ENCODE measurements at regions not wholly inside any gene's neighbourhood (a gene's known extent, or its start where the extent isn't known, plus 50 kb on each side); places are given as distances from the start of the nearest gene placed in this dataset.
"Not testable (repeated sequence)": the region's sequence is repeated elsewhere in the genome, so short reads cannot be mapped to it uniquely, and the experiment has no call there.

GRCh38 chr10:62498271-62498670, 124.1 kb downstream of the ZNF365 start:
- no peak for DNase-seq (ENCODE audit: low spot score)

DNA sequence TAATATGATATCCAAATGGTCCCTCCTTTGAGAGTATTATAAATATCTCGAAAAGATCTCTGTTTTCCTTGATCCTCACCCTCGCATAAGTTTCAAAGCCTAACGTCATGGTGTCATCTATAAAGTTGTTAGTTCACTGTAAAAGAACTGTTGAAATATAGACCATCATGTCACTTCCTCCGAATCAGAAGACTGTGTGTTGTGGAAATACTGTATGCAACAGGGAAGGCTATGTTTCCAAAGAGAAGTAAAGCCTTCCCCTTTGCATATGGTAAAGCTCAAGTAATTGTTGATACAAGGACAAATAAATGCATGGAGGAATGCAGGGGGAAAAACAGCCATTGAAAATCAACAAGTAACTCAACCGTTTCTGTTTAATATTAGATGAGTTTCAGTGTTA, 125.9 kb downstream of the ZNF365 start:
- not testable (repeated sequence) for DNase-seq (ENCODE audit: low spot score)

GRCh38 chr10:62501547-62501946, 127.4 kb downstream of the ZNF365 start:
- no peak for DNase-seq (ENCODE audit: low spot score)

DNA sequence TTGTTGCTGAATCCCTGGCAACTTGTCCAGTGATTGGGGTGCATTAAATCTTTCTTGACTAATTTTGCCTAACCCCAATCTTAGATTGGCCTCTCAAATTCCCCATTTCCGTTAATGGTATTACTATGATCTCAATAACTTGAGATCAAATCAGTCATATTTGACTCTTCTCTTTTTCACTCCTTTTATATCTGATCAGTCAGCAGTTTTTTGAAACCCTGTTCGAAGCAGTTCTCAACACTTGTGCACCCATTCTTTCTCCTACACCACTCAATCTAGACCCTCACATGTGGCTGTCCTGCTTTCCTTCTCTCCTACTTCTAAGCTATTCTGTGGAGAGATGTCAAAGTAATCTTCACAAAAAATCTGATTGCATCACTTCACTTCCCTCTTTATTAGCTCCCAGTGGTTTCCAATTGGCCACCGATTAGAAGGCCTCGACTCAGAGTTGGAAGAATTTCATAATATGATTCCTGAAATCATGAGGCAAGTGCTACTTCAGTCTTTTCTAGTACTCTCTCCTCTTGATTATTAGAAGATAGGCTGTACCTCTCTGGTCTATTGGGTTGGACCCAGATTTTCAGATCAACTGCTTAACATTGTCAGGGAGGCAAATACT, 128.9 kb downstream of the ZNF365 start:
- DNase-seq (ENCODE audit: low spot score): no peak

DNA sequence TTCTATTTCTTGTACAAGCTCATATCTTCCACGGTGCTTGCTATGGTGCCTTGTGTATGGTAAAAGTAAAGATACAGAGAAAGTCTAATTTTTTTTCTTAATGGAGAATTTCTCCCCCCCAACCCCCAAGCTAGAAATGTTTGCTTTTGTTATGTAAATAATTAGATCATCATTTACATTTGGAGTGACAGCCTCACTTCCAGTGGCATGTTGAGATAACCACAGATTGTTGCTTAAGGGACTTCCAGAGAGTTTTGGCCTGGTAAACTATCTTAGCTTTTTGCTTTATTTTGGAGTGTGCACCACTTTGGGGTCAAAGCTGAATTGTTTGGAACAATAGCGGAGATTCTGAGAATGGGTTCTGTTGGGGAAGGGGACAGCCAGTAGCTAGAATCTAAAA, 129.7 kb downstream of the ZNF365 start:
- DNase-seq (ENCODE audit: low spot score): no peak

- DNase-seq (ENCODE audit: low spot score): no peak
Observed at GRCh38 chr10:62506371-62506770, 132.2 kb downstream of the ZNF365 start.

GRCh38 chr10:62511238-62511637, 137.1 kb downstream of the ZNF365 start:
- no peak for DNase-seq (ENCODE audit: low spot score)

GRCh38 chr10:62511656-62512055, 137.5 kb downstream of the ZNF365 start:
- no peak for DNase-seq (ENCODE audit: low spot score)

DNA sequence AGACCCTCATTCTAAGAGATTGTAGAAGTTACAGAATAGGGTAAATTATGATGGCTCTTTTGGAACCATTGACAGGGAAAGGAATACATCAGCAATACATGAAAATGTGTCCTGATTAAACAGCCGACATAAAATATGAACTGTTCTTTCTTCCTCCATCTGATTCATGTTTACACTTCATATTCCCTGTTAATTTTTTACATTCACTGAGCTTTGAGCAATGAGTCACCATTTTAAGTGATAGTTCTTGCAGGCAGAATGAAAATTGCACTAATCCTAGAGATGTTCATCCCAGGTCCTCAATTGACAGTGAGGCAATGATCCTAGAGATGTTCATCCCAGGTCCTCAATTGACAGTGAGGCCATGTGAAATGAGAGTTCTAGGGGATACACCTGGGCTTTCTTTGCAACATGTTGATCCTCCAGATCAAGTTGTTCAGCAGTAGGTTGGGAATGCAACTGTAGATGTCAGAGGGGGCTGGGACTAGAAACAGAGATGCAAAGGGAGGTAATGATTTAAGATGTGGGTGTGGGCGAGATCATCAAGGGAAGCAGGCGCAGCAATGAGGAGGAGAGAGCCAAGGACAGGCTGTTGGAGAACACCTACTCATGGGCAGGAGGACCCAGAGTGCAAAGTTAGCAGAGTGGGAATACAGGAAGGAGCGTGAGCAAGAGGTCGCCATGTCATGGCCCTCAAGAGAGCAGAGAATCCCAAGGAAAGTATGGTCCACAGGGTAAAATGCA, 138.7 kb downstream of the ZNF365 start:
- DNase-seq (ENCODE audit: low spot score): no peak

- DNase-seq (ENCODE audit: low spot score): no peak
Observed at GRCh38 chr10:62514079-62514693, 140.0 kb downstream of the ZNF365 start.

- no peak for DNase-seq (ENCODE audit: low spot score)
Observed at GRCh38 chr10:62517252-62517651, 143.1 kb downstream of the ZNF365 start.

- no peak for DNase-seq (ENCODE audit: low spot score)
Observed at GRCh38 chr10:62527019-62527827, 153.1 kb downstream of the ZNF365 start.

GRCh38 chr10:62528441-62528840, 154.3 kb downstream of the ZNF365 start:
- no peak for DNase-seq (ENCODE audit: low spot score)

- DNase-seq (ENCODE audit: low spot score): no peak
Observed at GRCh38 chr10:62529396-62529795, 155.2 kb downstream of the ZNF365 start.

- no peak for DNase-seq (ENCODE audit: low spot score)
Observed at GRCh38 chr10:62534031-62534430, 159.9 kb downstream of the ZNF365 start.

DNA sequence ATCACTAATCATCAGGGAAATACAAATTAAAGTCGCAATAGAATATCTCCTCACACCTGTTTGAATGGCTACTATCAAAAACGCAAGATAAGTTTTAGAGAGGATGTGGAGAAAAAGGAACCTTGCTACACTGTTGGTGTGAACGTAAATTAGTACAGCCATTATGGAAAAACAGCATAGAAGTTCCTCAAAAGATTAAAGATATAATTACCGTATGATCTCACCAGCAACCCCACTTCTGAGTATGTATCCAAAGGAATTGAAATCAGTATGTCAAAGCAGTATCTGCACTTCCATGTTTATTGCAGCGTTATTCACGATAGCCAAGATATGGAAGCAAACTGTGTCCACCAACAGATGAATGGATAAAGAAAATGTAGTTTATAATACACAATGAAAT, 164.4 kb downstream of the ZNF365 start:
- no peak for DNase-seq (ENCODE audit: low spot score)

DNA sequence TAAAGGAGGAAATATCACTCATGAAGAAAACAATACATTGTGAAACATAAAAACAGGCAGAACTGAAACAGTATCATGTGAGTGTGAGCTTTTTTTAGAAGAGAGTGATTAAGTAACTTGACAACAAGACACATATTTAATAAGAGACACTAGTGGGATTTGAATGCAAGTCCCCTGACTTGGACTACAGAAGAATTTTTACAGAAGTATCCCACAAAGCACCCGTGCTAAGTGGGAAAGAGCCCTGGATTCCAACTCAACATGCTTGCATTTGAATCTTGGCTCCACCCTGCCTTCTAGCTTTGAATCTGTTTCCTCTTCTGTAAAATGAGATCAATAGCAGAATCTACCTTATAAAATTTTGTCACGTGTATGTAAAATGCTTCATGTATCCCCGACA, 166.2 kb downstream of the ZNF365 start:
- DNase-seq (ENCODE audit: low spot score): no peak

DNA sequence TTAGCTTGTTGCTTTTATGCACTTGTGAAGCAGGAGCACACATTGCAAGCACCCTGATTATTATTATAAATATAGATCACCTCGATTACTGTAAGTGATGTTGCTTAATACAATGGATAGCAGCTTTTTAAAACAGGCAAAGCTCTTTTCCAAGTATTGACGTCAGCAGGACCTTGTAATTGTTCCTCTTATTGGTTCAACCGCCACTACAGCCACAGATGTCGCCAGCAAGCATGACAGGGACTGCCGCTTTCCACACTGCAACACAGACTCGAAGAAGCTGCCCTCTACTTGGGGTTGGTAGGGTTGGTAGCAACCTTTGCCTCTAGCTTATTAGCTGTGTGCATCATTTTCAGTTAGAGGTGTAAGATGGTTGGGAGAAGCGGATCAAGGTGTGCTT, 167.6 kb downstream of the ZNF365 start:
- no peak for DNase-seq (ENCODE audit: low spot score)

DNA sequence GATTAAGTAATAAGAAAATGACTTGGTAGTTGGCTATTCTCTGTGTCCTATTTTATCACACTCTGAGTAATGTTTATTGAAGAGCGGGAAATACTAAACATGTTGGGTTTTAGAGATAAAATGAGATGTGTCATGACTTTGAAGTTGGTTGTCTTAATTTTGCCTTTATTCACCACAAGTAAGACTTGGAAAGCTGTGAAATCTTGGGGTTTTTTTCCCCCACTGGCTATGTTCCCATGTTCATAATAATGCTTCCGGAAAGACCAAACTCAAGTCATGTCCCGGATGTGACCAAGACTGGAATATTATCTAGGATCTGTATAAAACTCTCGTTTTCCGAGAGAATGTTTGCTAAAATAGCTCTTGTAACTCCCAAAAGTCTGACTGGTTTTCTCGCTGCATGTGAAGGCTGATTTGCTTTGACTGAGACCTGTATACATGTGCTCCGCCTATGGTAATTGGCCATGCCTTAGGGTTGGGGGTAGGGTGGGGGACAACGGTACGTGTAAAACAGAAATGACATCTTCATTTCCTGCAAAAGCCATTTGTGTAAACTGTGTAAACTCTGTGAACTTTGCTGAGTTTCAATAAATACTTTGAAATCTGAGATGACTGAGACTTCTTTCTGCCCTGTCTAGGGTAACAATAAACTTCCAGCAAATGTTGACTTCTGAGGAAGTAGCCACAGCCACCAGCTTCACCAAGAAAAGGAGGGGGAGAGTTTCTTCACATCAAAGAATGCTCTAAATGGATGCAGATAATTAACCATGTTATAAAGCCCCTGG, 169.6 kb downstream of the ZNF365 start:
- no peak for DNase-seq (ENCODE audit: low spot score)

DNA sequence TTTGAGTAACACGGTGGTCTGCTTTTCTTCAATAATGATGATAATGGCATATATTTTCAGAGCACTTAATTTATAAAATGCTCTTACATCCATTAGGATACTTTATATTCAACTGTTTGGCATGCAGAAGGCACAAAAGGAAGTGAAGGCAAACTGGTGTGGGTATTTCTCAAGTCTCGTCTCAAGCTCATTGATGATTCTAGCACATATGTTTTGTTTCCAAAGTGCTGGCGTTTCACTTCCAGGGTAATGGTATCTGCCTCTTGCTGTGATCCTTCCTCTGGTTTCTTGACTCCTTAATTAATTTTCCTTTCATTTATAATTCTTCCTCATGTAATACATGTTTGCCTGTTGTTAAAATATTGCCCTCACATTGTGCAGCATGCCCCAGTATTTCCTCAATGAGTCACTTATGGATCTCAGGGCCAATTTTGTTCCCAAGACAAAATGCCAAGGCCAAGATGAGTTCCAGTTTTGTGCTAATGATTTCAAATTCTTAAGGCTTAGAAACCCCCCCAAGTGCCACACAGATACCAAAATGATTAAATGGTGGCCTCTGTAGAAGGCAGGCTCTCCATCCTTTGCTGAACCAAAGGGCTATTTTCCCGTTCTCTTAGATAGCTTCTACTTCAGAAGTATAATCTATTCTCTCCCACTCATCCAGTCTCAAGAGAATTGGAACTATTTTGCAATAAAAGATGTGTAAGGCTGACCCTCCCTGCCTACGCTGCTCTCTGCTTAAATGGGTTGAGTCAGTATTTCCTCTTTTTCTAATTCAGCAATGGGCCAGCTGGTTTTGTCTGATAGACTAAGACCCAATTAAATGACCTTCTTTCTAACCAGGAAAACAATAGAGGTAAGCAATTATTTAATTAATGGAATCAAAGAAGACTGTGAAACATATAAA, 171.2 kb downstream of the ZNF365 start:
- DNase-seq (ENCODE audit: low spot score): no peak

- no peak for DNase-seq (ENCODE audit: low spot score)
Observed at GRCh38 chr10:62548686-62549085, 174.5 kb downstream of the ZNF365 start.
